GM23338 (cell line): ENCODE measurements at regions not wholly inside any gene's neighbourhood (a gene's known extent, or its start where the extent isn't known, plus 50 kb on each side); places are given as distances from the start of the nearest gene placed in this dataset.

Source experiments
- ATAC-seq: fragments of 200-7000 bp; cut with Tn5 transposase; 3 replicates; pipeline ENCODE4 v1.9.1; 2020
- DNase-seq: peaks from one replicate; pipeline ENCODE4 v3.0.0-alpha.2; 2015; ENCODE audit warnings: low spot score
- H2AFZ ChIP-seq: fragments of 200-600 bp; sonication (generic); 2 replicates; pipeline ENCODE4 v1.8.0; 2016; ENCODE audit warnings: antibody characterized with exemption, mild to moderate bottlenecking, moderate library complexity
- H3F3A ChIP-seq: fragments of 200-600 bp; sonication (generic); replicated peaks from 2 replicates; pipeline ENCODE4 v1.8.0; 2017; ENCODE audit warnings: antibody characterized with exemption, mixed run types, low read depth
- H3K27ac ChIP-seq: fragments of 200-600 bp; sonication (generic); 2 replicates; pipeline ENCODE4 v1.6.1; 2016; ENCODE audit warnings: low read depth
- H3K27me3 ChIP-seq: fragments of 200-600 bp; sonication (generic); 2 replicates; pipeline ENCODE4 v1.8.0; 2016; ENCODE audit warnings: mild to moderate bottlenecking, mixed run types, moderate library complexity; ENCODE audit not compliant: insufficient read depth
- H3K36me3 ChIP-seq: fragments of 200-600 bp; sonication (generic); 2 replicates; pipeline ENCODE4 v1.8.0; 2016; ENCODE audit warnings: mild to moderate bottlenecking; ENCODE audit not compliant: insufficient read depth
- H3K4me1 ChIP-seq: fragments of 200-600 bp; sonication (generic); 2 replicates; pipeline ENCODE4 v1.8.0; 2016; ENCODE audit warnings: mild to moderate bottlenecking, moderate library complexity; ENCODE audit not compliant: insufficient read depth
- H3K4me2 ChIP-seq: fragments of 200-600 bp; sonication (generic); 2 replicates; pipeline ENCODE4 v1.7.1; 2017; ENCODE audit warnings: mixed run types
- H3K4me3 ChIP-seq: fragments of 200-600 bp; sonication (generic); 2 replicates; pipeline ENCODE4 v1.6.1; 2016; ENCODE audit warnings: mixed run types
- H3K79me2 ChIP-seq: fragments of 200-600 bp; sonication (generic); replicated peaks from 2 replicates; pipeline ENCODE4 v1.8.0; 2017; ENCODE audit warnings: mild to moderate bottlenecking; ENCODE audit not compliant: insufficient read depth
- H3K9me2 ChIP-seq: fragments of 200-600 bp; sonication (generic); 2 replicates; pipeline ENCODE4 v1.8.0; 2017; ENCODE audit not compliant: insufficient read depth
- H4K20me1 ChIP-seq: fragments of 200-600 bp; sonication (generic); replicated peaks from 2 replicates; pipeline ENCODE4 v1.8.0; 2017; ENCODE audit warnings: mild to moderate bottlenecking; ENCODE audit not compliant: insufficient read depth
- H3K27ac Mint-ChIP-seq: 2 replicates; pipeline ENCODE4 v1.8.0; 2020; ENCODE audit warnings: inconsistent platforms, mild to moderate bottlenecking, moderate library complexity, mixed read lengths
- H3K27me3 Mint-ChIP-seq: 3 replicates; pipeline ENCODE4 v1.8.0; 2022; ENCODE audit warnings: low read depth, mild to moderate bottlenecking, moderate library complexity, mixed read lengths, inconsistent platforms; ENCODE audit not compliant: insufficient read depth, poor library complexity
- H3K36me3 Mint-ChIP-seq: 3 replicates; pipeline ENCODE4 v1.8.0; 2021; ENCODE audit warnings: low read depth, mild to moderate bottlenecking, inconsistent platforms, moderate library complexity, mixed read lengths
- H3K4me1 Mint-ChIP-seq: 3 replicates; pipeline ENCODE4 v1.8.0; 2020; ENCODE audit warnings: mild to moderate bottlenecking, inconsistent platforms, mixed read lengths
- H3K4me3 Mint-ChIP-seq: 3 replicates; pipeline ENCODE4 v1.8.0; 2021; ENCODE audit warnings: moderate library complexity, mild to moderate bottlenecking, inconsistent platforms, mixed read lengths
- H3K9me3 Mint-ChIP-seq: 3 replicates; pipeline ENCODE4 v1.8.0; 2020; ENCODE audit warnings: moderate library complexity, mild to moderate bottlenecking, inconsistent platforms, mixed read lengths
- CREB1 ChIP-seq: fragments of 250-450 bp; sonication (Bioruptor Pico); IDR thresholded peaks from 2 replicates; pipeline ENCODE4 v1.5.0; 2020; ENCODE audit warnings: low read depth, mild to moderate bottlenecking, moderate library complexity
- EZH2 ChIP-seq: fragments of 200-600 bp; sonication (generic); IDR thresholded peaks from one replicate; pipeline ENCODE4 v1.8.0; 2017; ENCODE audit warnings: antibody characterized with exemption, mild to moderate bottlenecking, low read depth; ENCODE audit not compliant: unreplicated experiment
- EZH2phosphoT487 ChIP-seq: fragments of 200-600 bp; sonication (generic); IDR thresholded peaks from one replicate; pipeline ENCODE4 v1.8.1; 2018; ENCODE audit warnings: antibody characterized with exemption; ENCODE audit not compliant: unreplicated experiment
- JUNB ChIP-seq: IDR thresholded peaks from one replicate; pipeline ENCODE4 v1.6.1; 2016; ENCODE audit warnings: antibody characterized with exemption; ENCODE audit not compliant: unreplicated experiment
- NANOG ChIP-seq: IDR thresholded peaks from 2 replicates; pipeline ENCODE4 v1.6.1; 2016; ENCODE audit warnings: antibody characterized with exemption, borderline replicate concordance
- POLR2AphosphoS5 ChIP-seq: IDR thresholded peaks from 2 replicates; pipeline ENCODE4 v1.6.1; 2016; ENCODE audit warnings: antibody characterized with exemption, low read depth
- REST ChIP-seq: IDR thresholded peaks from one replicate; pipeline ENCODE4 v1.6.1; 2018; ENCODE audit warnings: antibody characterized with exemption; ENCODE audit not compliant: unreplicated experiment
- ZNF114 ChIP-seq: fragments of 250-450 bp; sonication (Bioruptor Pico); IDR thresholded peaks from 2 replicates; pipeline ENCODE4 v1.5.0; 2020; ENCODE audit warnings: mild to moderate bottlenecking, moderate library complexity
- ZNF331 ChIP-seq: fragments of 250-450 bp; sonication (Bioruptor Pico); IDR thresholded peaks from 2 replicates; pipeline ENCODE4 v1.5.0; 2020; ENCODE audit warnings: low read depth, mild to moderate bottlenecking, moderate library complexity
- TF ChIP-seq, protein P1 (sequence below), 2 experiments: fragments of 200-600 bp in 1 of 2; sonication (generic) in 1 of 2; conservative IDR thresholded peaks; 2 replicates each; pipeline versions ENCODE4 v1.5.1 to v1.6.1; 2016 to 2017; ENCODE audit warnings: antibody characterized with exemption in 2 of 2, low read depth in 2 of 2, mild to moderate bottlenecking in 2 of 2, moderate library complexity in 1 of 2
- TF ChIP-seq, protein P2 (sequence below): IDR thresholded peaks from 2 replicates; pipeline ENCODE4 v1.6.1; 2016; ENCODE audit warnings: antibody characterized with exemption

DNA sequence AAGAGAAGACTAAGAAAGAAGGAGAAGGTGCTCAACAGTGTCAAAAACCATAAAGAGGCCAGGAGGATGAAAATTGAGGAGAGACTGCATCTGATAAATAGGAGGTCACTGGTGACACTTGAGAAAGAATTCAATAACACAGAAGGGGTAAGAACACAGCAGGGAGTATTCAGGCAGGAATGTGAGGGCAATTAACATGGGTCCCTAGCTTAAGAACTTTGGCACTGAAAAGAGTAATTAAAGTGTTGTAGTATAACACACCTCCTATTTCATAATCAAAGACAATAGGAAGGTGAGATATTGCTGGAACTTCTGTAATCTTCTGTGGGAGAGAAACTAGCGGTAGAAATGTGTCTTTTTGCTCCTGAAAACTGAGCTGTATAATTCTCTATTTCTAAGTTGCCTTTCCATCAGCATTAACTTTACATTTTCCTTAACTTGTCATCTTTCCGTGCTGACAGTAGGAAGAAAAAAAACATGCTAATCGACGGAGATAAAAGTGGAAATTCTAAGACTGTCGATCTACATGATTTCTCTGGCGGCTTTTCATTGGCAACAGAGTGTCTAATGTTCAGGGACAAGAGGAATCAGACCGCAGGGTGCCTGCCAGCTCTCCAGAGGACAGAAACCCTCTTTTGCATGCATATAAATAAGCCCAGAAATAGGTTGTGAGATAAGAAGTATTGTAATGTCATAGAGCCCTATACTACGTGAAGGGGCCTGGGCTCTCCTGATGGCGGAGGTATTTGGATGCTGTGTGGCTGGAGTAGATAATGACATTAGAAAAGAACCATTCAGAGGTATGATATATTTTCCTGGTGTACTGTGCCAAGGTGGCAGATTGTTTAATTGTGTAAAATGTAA lies 147.9 kb upstream of the GAP43 start (continued):
- TF ChIP-seq EZH2phosphoT487 (no peak), POLR2AphosphoS5 (no peak), NANOG (no peak), JUNB (no peak), REST (no peak), CREB1 (no peak)
- TF ChIP-seq, protein P1, sequence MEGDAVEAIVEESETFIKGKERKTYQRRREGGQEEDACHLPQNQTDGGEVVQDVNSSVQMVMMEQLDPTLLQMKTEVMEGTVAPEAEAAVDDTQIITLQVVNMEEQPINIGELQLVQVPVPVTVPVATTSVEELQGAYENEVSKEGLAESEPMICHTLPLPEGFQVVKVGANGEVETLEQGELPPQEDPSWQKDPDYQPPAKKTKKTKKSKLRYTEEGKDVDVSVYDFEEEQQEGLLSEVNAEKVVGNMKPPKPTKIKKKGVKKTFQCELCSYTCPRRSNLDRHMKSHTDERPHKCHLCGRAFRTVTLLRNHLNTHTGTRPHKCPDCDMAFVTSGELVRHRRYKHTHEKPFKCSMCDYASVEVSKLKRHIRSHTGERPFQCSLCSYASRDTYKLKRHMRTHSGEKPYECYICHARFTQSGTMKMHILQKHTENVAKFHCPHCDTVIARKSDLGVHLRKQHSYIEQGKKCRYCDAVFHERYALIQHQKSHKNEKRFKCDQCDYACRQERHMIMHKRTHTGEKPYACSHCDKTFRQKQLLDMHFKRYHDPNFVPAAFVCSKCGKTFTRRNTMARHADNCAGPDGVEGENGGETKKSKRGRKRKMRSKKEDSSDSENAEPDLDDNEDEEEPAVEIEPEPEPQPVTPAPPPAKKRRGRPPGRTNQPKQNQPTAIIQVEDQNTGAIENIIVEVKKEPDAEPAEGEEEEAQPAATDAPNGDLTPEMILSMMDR (conservative IDR thresholded peaks at IDR 0.05; ENCODE audit: low read depth in 2 of 2): no peak

DNA sequence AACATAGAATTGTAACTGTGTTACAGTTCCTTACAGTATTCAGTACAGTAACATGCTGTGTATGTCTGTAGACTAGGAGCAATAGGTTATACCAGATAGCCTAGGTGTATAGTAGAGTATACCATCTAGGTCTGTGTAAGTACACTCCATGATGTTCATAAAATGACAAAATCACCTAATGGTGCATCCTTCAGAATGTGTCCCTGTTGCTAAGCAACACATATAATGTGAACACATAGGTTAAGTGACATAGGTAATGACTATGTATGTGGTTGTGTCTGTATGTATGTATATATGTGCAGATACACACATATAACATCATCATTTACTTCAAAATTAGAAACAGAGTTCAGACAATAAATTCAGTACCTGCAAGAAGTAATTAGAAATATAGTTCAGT lies 146.8 kb upstream of the GAP43 start:
- H3K9me3 Mint-ChIP-seq: no peaks in the 10 kb centered on the region
- no peak for TF ChIP-seq ZNF114 (CRISPR knock-in tag)
- TF ChIP-seq EZH2: no peak
- no peak for TF ChIP-seq REST
- no peak for TF ChIP-seq POLR2AphosphoS5
- TF ChIP-seq CREB1: no peak
- no peak for TF ChIP-seq JUNB
- TF ChIP-seq ZNF331: no peak
- no peak for TF ChIP-seq EZH2phosphoT487
- TF ChIP-seq, protein P1 (conservative IDR thresholded peaks at IDR 0.05; ENCODE audit: low read depth in 2 of 2): no peak
- TF ChIP-seq, protein P2, sequence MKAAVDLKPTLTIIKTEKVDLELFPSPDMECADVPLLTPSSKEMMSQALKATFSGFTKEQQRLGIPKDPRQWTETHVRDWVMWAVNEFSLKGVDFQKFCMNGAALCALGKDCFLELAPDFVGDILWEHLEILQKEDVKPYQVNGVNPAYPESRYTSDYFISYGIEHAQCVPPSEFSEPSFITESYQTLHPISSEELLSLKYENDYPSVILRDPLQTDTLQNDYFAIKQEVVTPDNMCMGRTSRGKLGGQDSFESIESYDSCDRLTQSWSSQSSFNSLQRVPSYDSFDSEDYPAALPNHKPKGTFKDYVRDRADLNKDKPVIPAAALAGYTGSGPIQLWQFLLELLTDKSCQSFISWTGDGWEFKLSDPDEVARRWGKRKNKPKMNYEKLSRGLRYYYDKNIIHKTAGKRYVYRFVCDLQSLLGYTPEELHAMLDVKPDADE: no peak

More for the DNA sequence above, 146.8 kb upstream of the GAP43 start:
- no peaks in the 10 kb centered on the region for H3K27me3 Mint-ChIP-seq
- H3K9me2 ChIP-seq: 0 out of 2 replicates have a peak, but pooled peaks cover 1% of the 10 kb centered on the region
- no peak overlapping the region for H3K27ac Mint-ChIP-seq
- H3F3A ChIP-seq: no peaks in the 10 kb centered on the region
- no peak overlapping the region for H3K27ac ChIP-seq
- no peaks in the 10 kb centered on the region for H4K20me1 ChIP-seq
- no peak overlapping the region for H3K4me2 ChIP-seq
- H3K4me1 ChIP-seq: peaks cover 7% of the 10 kb centered on the region
- no peak overlapping the region for H2AFZ ChIP-seq
- no peaks in the 10 kb centered on the region for H3K27me3 ChIP-seq
- H3K36me3 ChIP-seq: no peaks in the 10 kb centered on the region
- no peak overlapping the region for H3K4me3 ChIP-seq
- DNase-seq (no peak), ATAC-seq (no peak)
- H3K79me2 ChIP-seq: no peaks in the 10 kb centered on the region
- H3K36me3 Mint-ChIP-seq: no peaks in the 10 kb centered on the region
- no peak overlapping the region for H3K4me3 Mint-ChIP-seq
- peaks cover 13% of the 10 kb centered on the region for H3K4me1 Mint-ChIP-seq
